ENCODE measurements at regions not wholly inside any gene's neighbourhood (a gene's known extent, or its start where the extent isn't known, plus 50 kb on each side); places are given as distances from the start of the nearest gene placed in this dataset.
"Not testable (repeated sequence)": the region's sequence is repeated elsewhere in the genome, so short reads cannot be mapped to it uniquely, and the experiment has no call there.

DNA sequence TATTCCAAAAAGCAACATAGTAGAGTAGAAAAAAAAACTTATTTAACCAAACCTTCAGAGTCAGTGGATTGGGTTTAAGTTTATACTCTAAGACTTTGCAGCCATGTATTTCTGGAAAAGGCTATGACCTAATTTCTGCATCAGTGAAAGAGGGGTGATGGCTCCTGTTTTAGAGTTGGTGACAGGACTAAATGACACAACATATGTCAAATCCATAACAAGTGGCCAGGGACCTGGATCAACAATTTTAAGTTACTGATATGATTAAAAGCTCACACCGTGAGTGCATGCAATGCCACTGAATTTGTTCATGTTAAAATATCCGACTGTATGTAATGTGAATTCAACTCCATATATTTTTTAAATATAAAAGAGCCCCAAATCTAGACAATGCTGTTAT, 390.6 kb downstream of the TNS3 start:
- no peak for DNase-seq (ENCODE audit: low read depth in 2 of 3, low spot score in 2 of 3)

DNA sequence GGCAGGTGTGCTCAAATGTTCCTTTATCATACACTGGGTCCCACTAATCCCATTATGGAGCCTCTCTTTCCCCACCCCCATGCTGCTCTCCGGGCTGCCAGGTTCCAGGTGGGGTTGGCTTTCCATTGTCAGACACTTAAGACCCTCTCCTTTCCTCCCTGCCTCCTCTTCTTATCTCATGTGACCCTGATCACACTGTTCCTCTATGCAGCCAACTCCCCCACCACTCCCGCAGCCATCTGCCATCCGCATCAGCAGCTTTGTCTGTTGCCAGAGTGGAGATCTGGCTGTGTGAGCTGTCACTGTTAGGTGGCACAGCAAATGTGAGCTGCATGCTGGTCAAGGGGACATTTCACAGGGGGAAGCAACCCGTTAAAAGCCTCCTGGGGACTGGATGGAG, 391.4 kb downstream of the TNS3 start:
- no peak for DNase-seq (ENCODE audit: low read depth in 2 of 3, low spot score in 2 of 3)

- DNase-seq (ENCODE audit: low read depth in 2 of 3, low spot score in 2 of 3): peak in 2 of 3 donors; percentile 4 to 33
Measured at GRCh38 chr7:47188653-47189315, 393.1 kb downstream of the TNS3 start.

GRCh38 chr7:47188136-47188535, 393.8 kb downstream of the TNS3 start:
- no peak for DNase-seq (ENCODE audit: low read depth in 2 of 3, low spot score in 2 of 3)

DNA sequence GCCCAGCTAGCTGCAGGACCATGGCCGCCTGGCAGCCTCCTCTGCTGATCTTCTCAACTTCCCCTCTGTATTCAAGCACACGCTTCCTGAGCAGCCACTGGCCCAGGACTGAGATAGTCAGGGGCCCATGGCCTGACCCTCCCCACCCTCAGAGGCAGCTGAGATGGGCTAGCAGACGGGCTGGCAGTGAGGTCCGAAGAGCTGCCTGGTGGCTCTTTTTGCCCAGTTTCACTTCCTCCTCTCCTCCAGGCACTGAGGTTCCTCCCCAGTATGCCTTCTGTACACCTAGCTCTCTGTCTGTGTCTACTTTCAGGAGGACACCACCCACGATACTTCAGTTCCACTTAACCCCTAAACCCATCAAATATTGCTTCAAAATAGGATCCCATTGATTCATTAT, 395.6 kb downstream of the TNS3 start:
- no peak for DNase-seq (ENCODE audit: low read depth in 2 of 3, low spot score in 2 of 3)

DNA sequence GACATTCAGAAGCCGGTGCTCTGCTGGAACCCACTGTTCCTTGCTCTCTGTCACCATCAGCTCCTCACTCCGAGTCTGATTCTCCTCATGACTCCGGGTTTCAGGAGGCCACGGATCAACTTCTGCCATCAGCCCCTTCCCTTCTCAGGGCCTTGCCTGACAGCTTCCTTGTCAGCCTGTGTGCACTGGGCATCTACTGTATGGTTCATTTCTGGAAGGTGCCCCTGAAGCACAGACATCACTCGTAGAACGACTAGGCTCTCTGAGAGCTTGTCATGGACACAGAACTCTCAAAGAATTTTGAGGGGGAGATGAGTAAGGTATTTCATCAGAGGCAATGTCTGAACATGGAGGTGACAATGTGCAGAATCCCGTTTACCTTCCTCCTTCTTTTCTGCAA, 396.1 kb downstream of the TNS3 start:
- DNase-seq (ENCODE audit: low read depth in 2 of 3, low spot score in 2 of 3): no peak

DNA sequence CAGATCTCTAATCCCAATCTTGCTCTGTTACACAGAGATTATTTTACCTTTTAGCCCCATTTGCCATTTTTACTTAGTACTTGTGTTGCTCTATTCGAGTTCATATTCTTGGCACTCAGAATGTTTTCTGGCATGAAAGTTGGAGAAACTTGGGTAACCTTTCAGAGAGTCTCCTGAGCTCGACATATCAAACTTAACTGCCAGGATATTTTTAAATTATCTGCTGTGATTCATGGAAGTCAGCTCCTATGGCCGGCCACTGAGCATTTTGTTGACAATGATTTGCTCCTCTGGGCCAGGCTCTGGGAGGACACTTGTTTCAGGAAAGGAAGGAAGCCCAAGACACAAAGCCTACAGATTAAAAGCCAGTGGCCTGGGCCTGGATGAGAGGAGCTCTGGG, 396.7 kb downstream of the TNS3 start:
- no peak for DNase-seq (ENCODE audit: low read depth in 2 of 3, low spot score in 2 of 3)

GRCh38 chr7:47183862-47184590, 397.9 kb downstream of the TNS3 start:
- no peak for DNase-seq (ENCODE audit: low read depth in 2 of 3, low spot score in 2 of 3)

DNA sequence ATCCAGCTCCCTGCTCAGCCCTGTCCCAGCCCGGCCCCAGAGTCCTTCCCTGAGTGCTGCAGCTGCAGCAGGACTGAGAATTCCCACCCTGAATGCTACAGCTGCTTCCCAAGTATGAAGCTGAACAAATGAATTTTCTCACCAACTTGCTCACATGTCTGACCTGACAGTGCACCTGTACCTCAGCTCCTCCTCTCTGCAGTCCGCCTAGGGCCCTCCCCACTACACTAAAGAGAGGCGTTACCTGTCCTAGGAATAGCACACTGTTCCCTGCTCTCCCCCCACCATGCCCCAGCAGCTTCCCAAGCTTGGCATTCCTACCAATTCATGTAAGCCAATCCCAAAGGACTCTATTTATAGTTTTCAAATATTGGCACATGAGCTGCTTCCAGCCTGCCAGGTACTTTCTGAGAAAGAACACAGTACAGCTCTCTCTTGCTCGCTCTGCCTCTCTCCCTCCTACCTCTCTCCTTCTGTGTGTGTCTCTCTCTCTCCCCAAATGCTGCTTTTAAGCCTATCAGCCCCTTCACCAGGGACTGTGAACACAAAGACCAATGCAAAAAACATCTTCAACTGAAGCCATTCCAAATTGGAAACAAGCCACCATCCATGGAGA, 400.1 kb downstream of the TNS3 start:
- DNase-seq (ENCODE audit: low read depth in 2 of 3, low spot score in 2 of 3): no peak

GRCh38 chr7:47180516-47180826, 401.4 kb downstream of the TNS3 start:
- DNase-seq (ENCODE audit: low read depth in 2 of 3, low spot score in 2 of 3): no peak

DNA sequence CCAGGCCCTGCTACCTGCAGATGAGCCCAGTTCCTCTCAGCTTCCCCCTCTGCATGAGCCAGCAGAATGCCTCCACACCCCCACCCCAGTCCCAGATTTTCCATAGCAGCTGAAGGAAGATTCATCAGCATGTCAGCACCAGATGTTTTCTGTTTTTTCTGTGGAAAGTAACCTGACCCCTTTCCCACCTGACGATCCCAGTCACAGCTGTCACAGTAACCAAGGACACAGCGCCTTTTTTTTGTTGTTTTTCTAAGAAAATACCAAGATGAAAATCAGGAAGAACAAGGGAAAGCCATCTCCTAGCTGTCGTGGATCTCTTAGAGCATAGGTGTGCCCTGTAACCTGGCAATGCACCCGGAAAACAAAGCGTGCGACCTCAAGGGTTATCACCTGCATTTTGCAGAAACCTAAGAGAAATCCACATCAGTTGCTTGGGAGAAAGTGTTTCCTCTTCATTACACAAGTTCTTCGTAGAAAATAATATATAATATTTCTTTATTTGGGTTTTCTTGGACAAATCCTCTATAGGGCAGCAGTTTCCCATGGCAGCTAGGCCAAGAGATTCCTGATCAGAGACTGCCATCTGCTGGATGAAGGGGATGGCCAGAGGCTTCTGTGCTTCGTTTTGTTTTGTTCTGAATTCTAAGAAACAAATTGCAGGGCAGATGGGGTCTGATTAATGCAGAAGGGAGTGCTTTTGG, 401.9 kb downstream of the TNS3 start:
- peak in 2 of 3 donors; percentile 40 to 81 for DNase-seq (ENCODE audit: low read depth in 2 of 3, low spot score in 2 of 3)

GRCh38 chr7:47172602-47173539, 409.0 kb downstream of the TNS3 start:
- DNase-seq (ENCODE audit: low read depth in 2 of 3, low spot score in 2 of 3): not testable (repeated sequence)

DNA sequence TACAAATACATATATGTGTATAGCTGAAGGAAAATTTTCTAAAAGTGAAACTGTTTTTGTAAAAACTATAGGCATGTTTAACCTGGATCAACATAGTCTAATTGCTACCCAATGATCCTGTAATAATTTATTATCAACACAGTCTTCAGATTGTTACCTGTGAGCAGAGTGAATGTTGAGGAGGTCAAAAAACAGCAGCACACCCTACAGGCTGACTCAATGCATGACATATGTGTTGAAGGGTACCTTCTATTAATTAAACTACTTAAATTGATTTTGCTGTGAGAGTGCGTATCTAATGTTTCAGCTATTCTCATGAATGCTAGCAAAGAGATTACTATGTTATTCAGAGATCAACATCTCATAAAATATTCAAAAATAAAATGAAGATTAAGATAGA, 411.4 kb downstream of the TNS3 start:
- no peak for DNase-seq (ENCODE audit: low read depth in 2 of 3, low spot score in 2 of 3)

DNA sequence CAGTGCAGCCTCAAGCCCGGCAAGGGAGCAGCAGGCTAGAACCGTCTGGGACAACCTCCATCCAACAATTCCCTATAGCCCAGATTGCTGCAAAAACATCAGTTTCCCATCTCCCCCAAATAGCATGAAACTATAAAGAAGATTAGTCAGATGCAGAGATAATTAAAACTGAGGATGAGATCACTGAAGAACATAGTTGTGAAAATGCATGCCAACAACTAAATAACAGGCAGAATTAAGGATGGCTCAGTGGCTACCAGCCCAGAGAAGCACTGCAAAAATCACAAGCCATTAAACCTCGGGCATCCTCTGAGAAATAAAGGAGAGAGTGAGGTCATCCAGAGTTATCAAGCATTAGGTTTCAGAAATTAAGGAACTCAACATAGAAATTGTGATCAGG, 427.1 kb downstream of the TNS3 start:
- DNase-seq (ENCODE audit: low read depth in 2 of 3, low spot score in 2 of 3): no peak

- DNase-seq (ENCODE audit: low read depth in 2 of 3, low spot score in 2 of 3): no peak
Measured at GRCh38 chr7:47153576-47153975, 428.3 kb downstream of the TNS3 start.

DNA sequence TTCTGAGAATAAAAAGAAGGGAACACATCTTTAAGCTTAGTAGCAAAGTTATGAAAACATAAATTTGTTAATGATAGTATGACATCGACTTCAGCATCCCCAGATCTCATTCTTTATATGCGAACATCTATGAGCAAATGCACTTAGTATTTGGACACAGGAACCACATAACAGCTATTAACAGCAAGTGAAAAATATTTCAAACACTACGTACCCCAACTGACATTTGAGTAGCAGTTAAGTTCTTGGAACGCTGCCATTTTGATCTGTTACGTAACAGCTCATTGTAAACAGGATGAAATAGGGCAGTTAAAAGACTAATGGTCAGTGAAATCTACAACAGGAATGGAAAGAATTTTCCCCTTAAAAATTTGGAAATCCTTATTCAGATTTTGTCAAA, 428.9 kb downstream of the TNS3 start:
- peak in 2 of 3 donors; percentile 9 to 48 for DNase-seq (ENCODE audit: low read depth in 2 of 3, low spot score in 2 of 3)

DNA sequence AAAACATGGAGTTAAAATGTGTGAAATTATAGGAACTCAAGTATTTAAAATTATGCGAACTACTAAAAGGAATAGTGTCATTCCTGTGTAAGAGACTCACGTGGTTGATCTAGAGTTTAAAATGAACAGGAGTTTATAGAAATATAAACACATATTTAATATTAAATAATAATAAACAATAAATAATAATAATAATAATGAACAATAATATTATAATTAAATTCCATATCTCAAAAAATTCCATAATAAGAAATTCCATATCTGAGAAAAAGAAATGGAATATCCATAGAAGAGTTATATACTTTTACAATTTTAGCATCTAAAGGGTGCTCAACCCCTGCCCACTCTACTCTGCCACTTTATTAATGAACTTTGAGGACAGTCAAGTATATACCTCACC, 429.6 kb downstream of the TNS3 start:
- DNase-seq (ENCODE audit: low read depth in 2 of 3, low spot score in 2 of 3): no peak

- no peak for DNase-seq (ENCODE audit: low read depth in 2 of 3, low spot score in 2 of 3)
Measured at GRCh38 chr7:47150497-47151260, 431.2 kb downstream of the TNS3 start.

DNA sequence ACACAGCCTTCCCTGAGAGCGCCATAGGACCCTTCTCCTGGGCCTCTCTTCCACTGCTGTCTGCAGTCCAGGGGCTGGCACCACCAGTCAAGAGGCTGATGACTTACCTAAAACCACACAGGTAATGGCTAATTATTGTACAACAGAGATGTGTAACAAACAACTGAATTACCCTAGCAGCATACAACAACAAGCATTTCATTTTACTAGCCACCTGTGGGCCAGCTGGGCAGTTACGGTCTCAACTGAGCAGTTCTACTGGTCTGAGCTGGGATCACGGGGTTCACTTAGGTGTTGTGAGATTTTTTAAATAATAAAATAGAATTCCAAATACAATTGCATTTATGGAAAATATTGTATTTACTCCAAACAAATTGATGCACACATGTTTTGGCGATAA, 431.9 kb downstream of the TNS3 start:
- DNase-seq (ENCODE audit: low read depth in 2 of 3, low spot score in 2 of 3): no peak

Measured in hematopoietic multipotent progenitor cell (in vitro differentiated cells).